ENCODE measurements at regions not wholly inside any gene's neighbourhood (a gene's known extent, or its start where the extent isn't known, plus 50 kb on each side); places are given as distances from the start of the nearest gene placed in this dataset.

GRCh38 chr5:152105085-152105484 lies 180.4 kb upstream of the GLRA1 start:
- TF ChIP-seq TEAD4 (IDR thresholded peaks at IDR 0.05) (no peak), FOXM1 (IDR thresholded peaks at IDR 0.05; ENCODE audit: borderline replicate concordance, low read depth) (no peak), NFIC (IDR thresholded peaks at IDR 0.05) (no peak), EP300 (IDR thresholded peaks at IDR 0.05; ENCODE audit: borderline replicate concordance) (no peak), CEBPB (IDR thresholded peaks at IDR 0.05) (no peak), YY1 (IDR thresholded peaks at IDR 0.05; ENCODE audit: low read depth) (no peak)

Measured in Ishikawa (cell line).